ENCODE measurements at regions not wholly inside any gene's neighbourhood (a gene's known extent, or its start where the extent isn't known, plus 50 kb on each side); places are given as distances from the start of the nearest gene placed in this dataset.

DNA sequence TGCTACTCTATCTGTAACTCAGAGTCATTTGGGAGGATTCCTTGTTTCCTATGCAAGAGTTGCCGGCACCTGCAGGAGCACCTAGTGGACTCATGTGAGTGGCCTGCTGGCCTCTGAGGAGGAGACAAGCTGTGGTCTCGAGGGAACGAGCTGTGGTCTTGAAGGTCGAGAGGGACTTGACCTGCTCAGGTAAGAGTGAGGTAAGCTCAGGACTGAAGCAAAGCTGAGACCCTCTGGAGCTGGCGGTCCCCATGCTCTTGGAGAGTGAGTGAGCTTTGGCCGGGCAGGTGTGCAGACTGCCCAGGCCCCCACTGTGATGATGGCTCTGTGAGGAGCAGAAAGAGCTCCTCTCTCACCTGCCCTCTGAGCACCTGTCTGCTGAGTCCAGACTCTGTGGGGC lies 214.3 kb downstream of the MYLK4 start:
- Histone ChIP-seq H3K4me1 (peaks cover 0 to 20% (median 0%) of the 10 kb centered on the region in 12 donors), H3K36me3 (no peaks in the 10 kb centered on the region), H3K9me3 (peaks cover 0 to 10% (median 2%) of the 10 kb centered on the region in 12 donors), H3K27me3 (peaks cover 0 to 12% (median 0%) of the 10 kb centered on the region in 9 donors), H3K27ac (no peak overlapping the region), H3K4me3 (no peak overlapping the region)
- 63 to 97% (median 76%) methylated on average over 6 of the region's 6 CpGs for WGBS, 4 donors
- no peak for DNase-seq
- intact Hi-C loops (cut with DNase I), result no loop called here
- ATAC-seq, result no peak
- TF ChIP-seq, protein P1, sequence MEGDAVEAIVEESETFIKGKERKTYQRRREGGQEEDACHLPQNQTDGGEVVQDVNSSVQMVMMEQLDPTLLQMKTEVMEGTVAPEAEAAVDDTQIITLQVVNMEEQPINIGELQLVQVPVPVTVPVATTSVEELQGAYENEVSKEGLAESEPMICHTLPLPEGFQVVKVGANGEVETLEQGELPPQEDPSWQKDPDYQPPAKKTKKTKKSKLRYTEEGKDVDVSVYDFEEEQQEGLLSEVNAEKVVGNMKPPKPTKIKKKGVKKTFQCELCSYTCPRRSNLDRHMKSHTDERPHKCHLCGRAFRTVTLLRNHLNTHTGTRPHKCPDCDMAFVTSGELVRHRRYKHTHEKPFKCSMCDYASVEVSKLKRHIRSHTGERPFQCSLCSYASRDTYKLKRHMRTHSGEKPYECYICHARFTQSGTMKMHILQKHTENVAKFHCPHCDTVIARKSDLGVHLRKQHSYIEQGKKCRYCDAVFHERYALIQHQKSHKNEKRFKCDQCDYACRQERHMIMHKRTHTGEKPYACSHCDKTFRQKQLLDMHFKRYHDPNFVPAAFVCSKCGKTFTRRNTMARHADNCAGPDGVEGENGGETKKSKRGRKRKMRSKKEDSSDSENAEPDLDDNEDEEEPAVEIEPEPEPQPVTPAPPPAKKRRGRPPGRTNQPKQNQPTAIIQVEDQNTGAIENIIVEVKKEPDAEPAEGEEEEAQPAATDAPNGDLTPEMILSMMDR (IDR thresholded peaks at IDR 0.05), result no peak
- no peak for TF ChIP-seq POLR2A (IDR thresholded peaks at IDR 0.05)

DNA sequence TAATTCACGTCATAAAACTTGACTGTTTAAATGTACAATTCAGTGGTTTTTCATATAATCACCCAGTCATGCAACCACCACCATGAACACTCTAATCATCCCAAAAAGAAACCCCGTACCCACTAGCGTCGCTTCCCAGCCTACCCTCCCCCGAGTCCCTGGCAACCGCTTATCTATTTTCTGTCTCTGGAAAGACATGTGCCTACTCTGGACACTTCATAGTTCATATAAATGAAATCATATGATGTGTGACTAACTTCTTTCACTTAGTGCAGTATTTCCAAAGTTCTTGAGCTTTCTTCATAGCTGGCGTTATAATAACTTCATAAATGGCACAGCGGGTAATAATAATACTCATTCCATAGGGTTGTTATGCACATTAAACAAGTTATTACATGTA lies 215.2 kb downstream of the MYLK4 start:
- H3K27ac ChIP-seq, result no peak overlapping the region
- ATAC-seq (no peak), DNase-seq (no peak)
- H3K4me3 ChIP-seq, result no peak overlapping the region
- peaks cover 0 to 20% (median 0%) of the 10 kb centered on the region in 12 donors for H3K4me1 ChIP-seq
- H3K36me3 ChIP-seq, result no peaks in the 10 kb centered on the region
- intact Hi-C loops (cut with DNase I), result no loop called here
- peaks cover 0 to 11% (median 0%) of the 10 kb centered on the region in 9 donors for H3K27me3 ChIP-seq
- WGBS, 4 donors, result 59 to 72% (median 60%) methylated on average over 8 of the region's 8 CpGs
- TF ChIP-seq, protein P1 (IDR thresholded peaks at IDR 0.05), result no peak
- no peak for TF ChIP-seq POLR2A (IDR thresholded peaks at IDR 0.05)
- peaks cover 0 to 10% (median 2%) of the 10 kb centered on the region in 12 donors for H3K9me3 ChIP-seq

GRCh38 chr6:2534406-2535042 lies 216.2 kb downstream of the MYLK4 start:
- intact Hi-C loops (cut with DNase I), result no loop called here
- H3K36me3 ChIP-seq, result no peaks in the 10 kb centered on the region
- peaks cover 0 to 10% (median 2%) of the 10 kb centered on the region in 12 donors for H3K9me3 ChIP-seq
- H3K4me3 ChIP-seq, result no peak overlapping the region
- no peak overlapping the region for H3K27ac ChIP-seq
- 42 to 60% (median 45%) methylated on average over 5 of the region's 5 CpGs for WGBS, 4 donors
- ATAC-seq (peak in 3 of 4 donors; percentile 39 to 46 (median 39)), DNase-seq (no peak)
- TF ChIP-seq POLR2A (IDR thresholded peaks at IDR 0.05), result no peak
- TF ChIP-seq, protein P1 (IDR thresholded peaks at IDR 0.05), result no peak
- H3K4me1 ChIP-seq, result peaks cover 0 to 20% (median 0%) of the 10 kb centered on the region in 12 donors
- H3K27me3 ChIP-seq, result peaks cover 0 to 11% (median 0%) of the 10 kb centered on the region in 9 donors

- peaks cover 0 to 11% (median 0%) of the 10 kb centered on the region in 9 donors for H3K27me3 ChIP-seq
- H3K4me1 ChIP-seq, result peaks cover 0 to 20% (median 0%) of the 10 kb centered on the region in 12 donors
- intact Hi-C loops (cut with DNase I), result no loop called here
- DNase-seq (no peak), ATAC-seq (no peak)
- H3K27ac ChIP-seq, result no peak overlapping the region
- no peaks in the 10 kb centered on the region for H3K36me3 ChIP-seq
- 75 to 93% (median 84%) methylated on average over 6 of the region's 6 CpGs for whole genome bisulfite sequencing, 4 donors
- H3K4me3 ChIP-seq, result no peak overlapping the region
- peaks cover 0 to 10% (median 2%) of the 10 kb centered on the region in 12 donors for H3K9me3 ChIP-seq
- no peak for TF ChIP-seq POLR2A (IDR thresholded peaks at IDR 0.05)
- TF ChIP-seq, protein P1 (IDR thresholded peaks at IDR 0.05), result no peak
Observed at GRCh38 chr6:2531426-2532215, 219.1 kb downstream of the MYLK4 start.
